ENCODE measurements at regions not wholly inside any gene's neighbourhood (a gene's known extent, or its start where the extent isn't known, plus 50 kb on each side); places are given as distances from the start of the nearest gene placed in this dataset.

- Histone ChIP-seq H4K91ac (ENCODE audit: low read depth, low read length, poor library complexity) (no peak overlapping the region), H3K36me3 (replicated peaks in 1 of 2; ENCODE audit: control insufficient read depth in 2 of 2, insufficient read depth in 2 of 2, low read length in 2 of 2) (no peaks in the 10 kb centered on the region), H3K4me3 (ENCODE audit: low read length in 2 of 2) (no peak overlapping the region), H3K23ac (ENCODE audit: low read depth, low read length, poor library complexity) (no peak overlapping the region), H3K4me2 (ENCODE audit: insufficient read depth, low read length, poor library complexity, severe bottlenecking) (no peak overlapping the region), H3K18ac (ENCODE audit: low read length) (no peak overlapping the region), H3K27ac (replicated peaks; ENCODE audit: low read length) (no peak overlapping the region), H4K8ac (ENCODE audit: low read depth, low read length) (no peak overlapping the region), H2BK5ac (ENCODE audit: low read length) (no peak overlapping the region), H3K27me3 (ENCODE audit: control insufficient read depth in 3 of 3, insufficient read depth in 3 of 3, low read depth in 1 of 3, low read length in 3 of 3) (no peaks in the 10 kb centered on the region), H3K79me1 (ENCODE audit: low read depth, low read length) (no peaks in the 10 kb centered on the region), H2BK12ac (ENCODE audit: low read length) (no peak overlapping the region), H3K4me1 (ENCODE audit: control insufficient read depth in 2 of 2, insufficient read depth in 1 of 2, low read depth in 1 of 2, low read length in 2 of 2) (peaks cover 3% of the 10 kb centered on the region in 2 donors), H2BK120ac (ENCODE audit: low read depth, low read length) (no peak overlapping the region), H3K14ac (ENCODE audit: low read length) (no peak overlapping the region), H3K9me3 (replicated peaks in 1 of 2; ENCODE audit: control insufficient read depth in 2 of 2, insufficient read depth in 1 of 2, low read depth in 1 of 2, low read length in 2 of 2) (no peaks in the 10 kb centered on the region), H2BK15ac (ENCODE audit: low read length) (no peak overlapping the region), H3K9ac (ENCODE audit: low read depth, low read length, poor library complexity) (no peak overlapping the region), H3K4ac (ENCODE audit: low read length) (no peak overlapping the region), H2AFZ (ENCODE audit: low read length) (peak overlapping the region; percentile 57), H2AK5ac (ENCODE audit: low read depth, low read length) (no peak overlapping the region)
- no peak for DNase-seq (ENCODE audit: low spot score)
- WGBS, 2 donors (ENCODE audit: extremely low coverage in 2 of 2, insufficient read length in 2 of 2, insufficient replicate concordance in 1 of 2) = no CpG with 5 or more reads among the region's 2 CpGs
Measured at GRCh38 chr1:199182186-199182843, 543.5 kb downstream of the PTPRC start.

- Histone ChIP-seq H3K27ac (replicated peaks; ENCODE audit: low read length) (no peak overlapping the region), H3K4ac (ENCODE audit: low read length) (no peak overlapping the region), H3K4me3 (ENCODE audit: low read length in 2 of 2) (no peak overlapping the region), H3K9me3 (replicated peaks in 1 of 2; ENCODE audit: control insufficient read depth in 2 of 2, insufficient read depth in 1 of 2, low read depth in 1 of 2, low read length in 2 of 2) (no peaks in the 10 kb centered on the region), H3K36me3 (replicated peaks in 1 of 2; ENCODE audit: control insufficient read depth in 2 of 2, insufficient read depth in 2 of 2, low read length in 2 of 2) (no peaks in the 10 kb centered on the region), H3K14ac (ENCODE audit: low read length) (no peak overlapping the region), H2BK15ac (ENCODE audit: low read length) (no peak overlapping the region), H3K9ac (ENCODE audit: low read depth, low read length, poor library complexity) (no peak overlapping the region), H4K91ac (ENCODE audit: low read depth, low read length, poor library complexity) (no peak overlapping the region), H2AFZ (ENCODE audit: low read length) (no peak overlapping the region), H3K4me2 (ENCODE audit: insufficient read depth, low read length, poor library complexity, severe bottlenecking) (no peak overlapping the region), H2AK5ac (ENCODE audit: low read depth, low read length) (no peak overlapping the region), H4K8ac (ENCODE audit: low read depth, low read length) (no peak overlapping the region), H2BK12ac (ENCODE audit: low read length) (no peak overlapping the region), H3K27me3 (ENCODE audit: control insufficient read depth in 3 of 3, insufficient read depth in 3 of 3, low read depth in 1 of 3, low read length in 3 of 3) (no peaks in the 10 kb centered on the region), H2BK120ac (ENCODE audit: low read depth, low read length) (no peak overlapping the region), H3K79me1 (ENCODE audit: low read depth, low read length) (no peaks in the 10 kb centered on the region), H2BK5ac (ENCODE audit: low read length) (no peak overlapping the region), H3K4me1 (ENCODE audit: control insufficient read depth in 2 of 2, insufficient read depth in 1 of 2, low read depth in 1 of 2, low read length in 2 of 2) (peaks cover 3% of the 10 kb centered on the region in 2 donors), H3K23ac (ENCODE audit: low read depth, low read length, poor library complexity) (no peak overlapping the region), H3K18ac (ENCODE audit: low read length) (no peak overlapping the region)
- WGBS, 2 donors (ENCODE audit: extremely low coverage in 2 of 2, insufficient read length in 2 of 2, insufficient replicate concordance in 1 of 2) = no CpG with 5 or more reads among the region's 4 CpGs
- DNase-seq (ENCODE audit: low spot score) = no peak
Measured at GRCh38 chr1:199184180-199184579, 545.3 kb downstream of the PTPRC start.

- Histone ChIP-seq H2AFZ (ENCODE audit: low read length) (no peak overlapping the region), H2BK15ac (ENCODE audit: low read length) (no peak overlapping the region), H2AK5ac (ENCODE audit: low read depth, low read length) (no peak overlapping the region), H4K8ac (ENCODE audit: low read depth, low read length) (no peak overlapping the region), H3K14ac (ENCODE audit: low read length) (no peak overlapping the region), H3K18ac (ENCODE audit: low read length) (no peak overlapping the region), H2BK5ac (ENCODE audit: low read length) (no peak overlapping the region), H4K91ac (ENCODE audit: low read depth, low read length, poor library complexity) (no peak overlapping the region), H3K27me3 (ENCODE audit: control insufficient read depth in 3 of 3, insufficient read depth in 3 of 3, low read depth in 1 of 3, low read length in 3 of 3) (no peaks in the 10 kb centered on the region), H3K4me2 (ENCODE audit: insufficient read depth, low read length, poor library complexity, severe bottlenecking) (no peak overlapping the region), H3K27ac (replicated peaks; ENCODE audit: low read length) (no peak overlapping the region), H3K9me3 (replicated peaks in 1 of 2; ENCODE audit: control insufficient read depth in 2 of 2, insufficient read depth in 1 of 2, low read depth in 1 of 2, low read length in 2 of 2) (no peaks in the 10 kb centered on the region), H3K4me3 (ENCODE audit: low read length in 2 of 2) (no peak overlapping the region), H3K23ac (ENCODE audit: low read depth, low read length, poor library complexity) (no peak overlapping the region), H3K4me1 (ENCODE audit: control insufficient read depth in 2 of 2, insufficient read depth in 1 of 2, low read depth in 1 of 2, low read length in 2 of 2) (no peaks in the 10 kb centered on the region), H3K36me3 (replicated peaks in 1 of 2; ENCODE audit: control insufficient read depth in 2 of 2, insufficient read depth in 2 of 2, low read length in 2 of 2) (no peaks in the 10 kb centered on the region), H2BK120ac (ENCODE audit: low read depth, low read length) (no peak overlapping the region), H2BK12ac (ENCODE audit: low read length) (no peak overlapping the region), H3K9ac (ENCODE audit: low read depth, low read length, poor library complexity) (no peak overlapping the region), H3K79me1 (ENCODE audit: low read depth, low read length) (no peaks in the 10 kb centered on the region), H3K4ac (ENCODE audit: low read length) (no peak overlapping the region)
- DNase-seq (ENCODE audit: low spot score) = no peak
- WGBS, 2 donors (ENCODE audit: extremely low coverage in 2 of 2, insufficient read length in 2 of 2, insufficient replicate concordance in 1 of 2) = no CpG with 5 or more reads among the region's 7 CpGs
Measured at GRCh38 chr1:199194862-199195261, 556.0 kb downstream of the PTPRC start.

DNA sequence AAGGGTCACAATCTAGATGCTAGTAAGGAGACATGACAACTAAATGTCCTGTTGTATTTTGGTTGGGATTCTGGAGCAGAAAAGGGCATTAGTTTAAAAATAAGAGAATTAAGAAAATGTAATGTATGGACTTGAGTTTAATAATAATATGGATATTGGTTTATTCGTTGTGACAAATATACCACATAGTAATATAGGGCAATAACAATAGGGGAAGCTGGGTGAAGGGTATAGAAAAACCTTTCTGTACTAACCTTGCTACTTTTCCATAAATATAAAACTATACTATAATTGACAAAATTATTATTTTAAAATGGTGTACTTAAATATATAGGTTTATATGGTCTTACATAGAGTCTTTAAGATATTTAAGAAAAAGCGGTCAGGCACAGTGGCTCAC is 558.9 kb downstream of the PTPRC start:
- WGBS, 2 donors (ENCODE audit: extremely low coverage in 2 of 2, insufficient read length in 2 of 2, insufficient replicate concordance in 1 of 2) = 100% methylated on average over 1 of the region's 2 CpGs; no CpG with 5 or more reads in 1 of the 2 donors
- Histone ChIP-seq H2BK120ac (ENCODE audit: low read depth, low read length) (no peak overlapping the region), H3K27me3 (ENCODE audit: control insufficient read depth in 3 of 3, insufficient read depth in 3 of 3, low read depth in 1 of 3, low read length in 3 of 3) (no peaks in the 10 kb centered on the region), H3K9me3 (replicated peaks in 1 of 2; ENCODE audit: control insufficient read depth in 2 of 2, insufficient read depth in 1 of 2, low read depth in 1 of 2, low read length in 2 of 2) (no peaks in the 10 kb centered on the region), H3K4me1 (ENCODE audit: control insufficient read depth in 2 of 2, insufficient read depth in 1 of 2, low read depth in 1 of 2, low read length in 2 of 2) (no peaks in the 10 kb centered on the region), H2BK12ac (ENCODE audit: low read length) (no peak overlapping the region), H4K8ac (ENCODE audit: low read depth, low read length) (no peak overlapping the region), H3K27ac (replicated peaks; ENCODE audit: low read length) (no peak overlapping the region), H2AK5ac (ENCODE audit: low read depth, low read length) (no peak overlapping the region), H3K9ac (ENCODE audit: low read depth, low read length, poor library complexity) (no peak overlapping the region), H3K79me1 (ENCODE audit: low read depth, low read length) (peaks cover 1% of the 10 kb centered on the region), H3K4me3 (ENCODE audit: low read length in 2 of 2) (no peak overlapping the region), H3K36me3 (replicated peaks in 1 of 2; ENCODE audit: control insufficient read depth in 2 of 2, insufficient read depth in 2 of 2, low read length in 2 of 2) (no peaks in the 10 kb centered on the region), H3K4ac (ENCODE audit: low read length) (no peak overlapping the region), H3K4me2 (ENCODE audit: insufficient read depth, low read length, poor library complexity, severe bottlenecking) (no peak overlapping the region), H3K23ac (ENCODE audit: low read depth, low read length, poor library complexity) (no peak overlapping the region), H2BK15ac (ENCODE audit: low read length) (no peak overlapping the region), H4K91ac (ENCODE audit: low read depth, low read length, poor library complexity) (no peak overlapping the region), H3K18ac (ENCODE audit: low read length) (no peak overlapping the region), H3K14ac (ENCODE audit: low read length) (no peak overlapping the region), H2BK5ac (ENCODE audit: low read length) (no peak overlapping the region), H2AFZ (ENCODE audit: low read length) (no peak overlapping the region)
- no peak for DNase-seq (ENCODE audit: low spot score)
